ENCODE measurements at regions not wholly inside any gene's neighbourhood (a gene's known extent, or its start where the extent isn't known, plus 50 kb on each side); places are given as distances from the start of the nearest gene placed in this dataset.

GRCh38 chr12:3968523-3968922, 95.3 kb upstream of the PARP11 start:
- no peaks in the 10 kb centered on the region for H3K27me3 ChIP-seq
- H3K4me1 ChIP-seq, result no peaks in the 10 kb centered on the region
- H3K9me3 ChIP-seq, result no peaks in the 10 kb centered on the region
- no peak overlapping the region for H3K27ac ChIP-seq
- no peak overlapping the region for H3K4me3 ChIP-seq
- no peak for TF ChIP-seq CTCF (IDR thresholded peaks at IDR 0.05)
- DNase-seq (ENCODE audit: low spot score), result no peak
- H3K36me3 ChIP-seq, result no peaks in the 10 kb centered on the region

GRCh38 chr12:3967556-3968160, 94.5 kb upstream of the PARP11 start:
- TF ChIP-seq CTCF (IDR thresholded peaks at IDR 0.05), result no peak
- no peaks in the 10 kb centered on the region for H3K9me3 ChIP-seq
- no peak for DNase-seq (ENCODE audit: low spot score)
- no peaks in the 10 kb centered on the region for H3K4me1 ChIP-seq
- no peak overlapping the region for H3K4me3 ChIP-seq
- H3K27me3 ChIP-seq, result no peaks in the 10 kb centered on the region
- no peak overlapping the region for H3K27ac ChIP-seq
- no peaks in the 10 kb centered on the region for H3K36me3 ChIP-seq

- no peaks in the 10 kb centered on the region for H3K9me3 ChIP-seq
These were observed 93.2 kb upstream of the PARP11 start for GRCh38 chr12:3966376-3966775.

GRCh38 chr12:3965046-3965445, 91.8 kb upstream of the PARP11 start:
- no peak for DNase-seq (ENCODE audit: low spot score)
- Histone ChIP-seq H3K4me3 (no peak overlapping the region), H3K36me3 (no peaks in the 10 kb centered on the region), H3K27ac (no peak overlapping the region), H3K9me3 (no peaks in the 10 kb centered on the region), H3K27me3 (no peaks in the 10 kb centered on the region), H3K4me1 (no peaks in the 10 kb centered on the region)
- TF ChIP-seq CTCF (IDR thresholded peaks at IDR 0.05), result no peak

More at GRCh38 chr12:3966376-3966775, 93.2 kb upstream of the PARP11 start:
- no peak for TF ChIP-seq CTCF (IDR thresholded peaks at IDR 0.05)
- DNase-seq (ENCODE audit: low spot score), result no peak
- no peaks in the 10 kb centered on the region for H3K36me3 ChIP-seq
- H3K4me3 ChIP-seq, result no peak overlapping the region
- no peaks in the 10 kb centered on the region for H3K4me1 ChIP-seq
- no peak overlapping the region for H3K27ac ChIP-seq
- no peaks in the 10 kb centered on the region for H3K27me3 ChIP-seq

GRCh38 chr12:3964439-3964838, 91.2 kb upstream of the PARP11 start:
- peak; percentile 24 to 62 for TF ChIP-seq CTCF (IDR thresholded peaks at IDR 0.05)
- DNase-seq (ENCODE audit: low spot score), result no peak
- no peak overlapping the region for H3K4me3 ChIP-seq
- H3K27ac ChIP-seq, result no peak overlapping the region
- no peaks in the 10 kb centered on the region for H3K27me3 ChIP-seq
- H3K9me3 ChIP-seq, result no peaks in the 10 kb centered on the region
- H3K36me3 ChIP-seq, result no peaks in the 10 kb centered on the region
- no peaks in the 10 kb centered on the region for H3K4me1 ChIP-seq
